NCI-H128 (cell line): ENCODE measurements at regions not wholly inside any gene's neighbourhood (a gene's known extent, or its start where the extent isn't known, plus 50 kb on each side); places are given as distances from the start of the nearest gene placed in this dataset.
"Not testable (repeated sequence)": the region's sequence is repeated elsewhere in the genome, so short reads cannot be mapped to it uniquely, and the experiment has no call there.

Experiments used
- DNase-seq: peaks from one replicate; lab custom pipeline; 2025; ENCODE audit not compliant: unreplicated experiment; lab: John Stamatoyannopoulos, UW

DNA sequence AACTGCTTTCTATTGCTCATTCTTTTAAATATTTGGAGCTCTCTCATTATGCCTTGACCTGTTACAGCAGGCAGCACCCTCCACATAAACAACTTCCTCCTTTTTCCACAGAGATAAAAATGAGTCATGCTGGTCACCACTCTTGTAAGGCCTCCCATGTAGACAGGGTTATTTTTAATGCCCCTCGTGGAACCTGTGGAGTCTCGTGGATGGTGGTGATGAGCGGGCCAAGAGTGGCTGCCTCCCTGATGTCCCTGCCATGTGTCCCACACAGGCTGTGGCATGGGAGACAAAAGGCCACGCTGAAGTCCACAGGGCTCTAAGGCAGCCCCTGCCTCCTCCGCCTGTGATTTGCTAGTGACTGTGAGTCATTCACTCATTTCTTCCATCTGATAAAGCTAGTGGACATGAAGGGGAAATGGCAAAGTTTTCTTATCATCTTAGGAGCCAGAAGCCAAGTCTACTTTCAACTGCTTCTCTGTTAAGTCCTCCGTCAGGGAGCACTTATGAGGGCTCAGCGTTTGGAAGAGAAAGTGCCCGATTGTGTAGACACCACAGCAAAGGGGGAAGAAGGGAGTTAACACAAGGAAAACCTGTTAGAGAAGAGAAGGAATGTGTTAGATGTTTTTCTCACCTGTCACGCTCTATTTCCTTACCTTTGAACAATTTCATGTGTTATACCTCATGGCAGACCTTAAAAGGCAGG lies 121.6 kb upstream of the FAT1 start:
- DNase-seq: no peak

DNA sequence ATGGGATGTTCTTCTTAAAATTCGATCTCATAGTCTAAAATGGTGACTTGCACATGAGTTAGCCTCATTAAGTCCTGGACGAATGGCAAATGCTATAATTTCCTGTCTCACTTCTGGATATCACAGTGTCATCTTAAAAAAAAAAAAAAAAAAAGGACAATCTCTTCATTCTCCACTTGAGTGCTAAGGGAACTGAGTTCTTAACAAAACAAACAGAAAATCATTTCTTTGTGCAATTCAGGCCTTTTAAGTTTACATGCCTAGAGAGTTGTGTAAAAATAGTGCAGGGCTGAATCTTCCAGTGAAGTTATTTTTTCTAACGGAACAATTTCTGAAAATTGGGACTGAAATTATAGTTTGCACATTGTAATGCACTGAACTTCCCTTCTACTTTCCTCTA lies 122.8 kb upstream of the FAT1 start:
- DNase-seq: no peak

DNA sequence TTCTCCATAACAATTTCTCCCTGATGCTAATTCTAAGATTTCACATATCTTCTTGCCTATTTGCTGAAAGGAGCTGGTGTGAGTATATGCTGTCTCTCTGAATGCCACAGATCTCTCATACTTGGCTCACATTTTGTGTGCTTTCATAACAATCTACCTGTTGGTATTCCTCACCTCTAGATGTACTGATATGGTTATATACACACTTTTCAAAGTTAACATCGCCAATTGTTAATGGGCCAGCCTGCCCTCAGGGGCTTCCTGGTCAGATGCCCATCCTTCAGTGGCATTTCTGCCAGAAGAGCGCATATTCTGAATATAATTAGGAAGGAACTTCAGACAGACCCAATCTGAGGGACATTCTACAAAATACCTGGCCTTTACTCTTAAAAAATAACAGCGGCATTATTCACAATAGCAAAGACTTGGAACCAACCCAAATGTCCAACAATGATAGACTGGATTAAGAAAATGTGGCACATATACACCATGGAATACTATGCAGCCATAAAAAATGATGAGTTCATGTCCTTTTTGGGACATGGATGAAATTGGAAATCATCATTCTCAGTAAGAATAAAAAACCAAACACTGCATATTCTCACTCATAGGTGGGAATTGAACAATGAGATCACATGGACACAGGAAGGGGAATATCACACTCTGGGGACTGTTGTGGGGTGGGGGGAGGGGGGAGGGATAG lies 123.9 kb upstream of the FAT1 start:
- not testable (repeated sequence) for DNase-seq

- no peak for DNase-seq
These were observed 124.8 kb upstream of the FAT1 start for GRCh38 chr4:186848437-186848836.

- no peak for DNase-seq
These were observed 127.8 kb upstream of the FAT1 start for GRCh38 chr4:186851291-186852072.

DNA sequence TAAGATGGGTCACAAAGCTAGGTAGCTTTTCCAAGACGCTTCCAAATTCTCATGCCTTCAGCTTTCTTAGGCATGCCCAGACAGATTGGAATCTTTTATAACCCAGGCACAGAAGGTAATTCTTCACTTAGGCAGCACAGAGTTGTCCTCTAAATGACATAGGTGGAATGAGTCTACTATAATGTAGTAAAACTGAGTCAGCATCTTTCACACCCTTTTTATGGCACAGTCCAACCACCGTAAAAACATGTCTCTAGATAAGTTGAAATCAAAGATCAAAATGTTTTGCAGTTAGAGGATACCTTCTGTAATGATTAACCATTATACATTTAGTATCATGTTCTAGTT lies 128.4 kb upstream of the FAT1 start:
- DNase-seq: no peak

GRCh38 chr4:186852964-186853391 lies 129.3 kb upstream of the FAT1 start:
- no peak for DNase-seq

DNA sequence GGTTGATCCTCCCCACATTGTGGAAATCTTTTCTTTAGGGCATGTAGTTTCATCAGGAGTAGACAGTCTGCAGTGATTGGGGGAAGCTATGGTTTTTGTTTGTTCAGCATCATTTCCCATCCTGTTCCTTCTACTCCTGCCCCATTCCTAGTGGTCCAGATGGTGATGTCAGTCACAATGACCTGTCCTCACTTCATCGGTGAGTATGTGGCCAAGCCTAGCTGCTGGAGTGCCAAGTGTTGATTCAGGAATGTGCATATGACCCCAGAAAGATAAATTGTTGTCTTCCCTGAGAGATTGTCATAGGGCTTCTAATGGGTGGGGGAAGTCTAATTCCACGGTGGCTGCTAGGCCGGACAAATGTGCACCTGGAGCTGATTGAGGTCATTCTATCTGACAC lies 130.6 kb upstream of the FAT1 start:
- DNase-seq: no peak

- DNase-seq: no peak
These were observed 131.5 kb upstream of the FAT1 start for GRCh38 chr4:186855111-186855510.

GRCh38 chr4:186857793-186858192 lies 134.1 kb upstream of the FAT1 start:
- no peak for DNase-seq

DNA sequence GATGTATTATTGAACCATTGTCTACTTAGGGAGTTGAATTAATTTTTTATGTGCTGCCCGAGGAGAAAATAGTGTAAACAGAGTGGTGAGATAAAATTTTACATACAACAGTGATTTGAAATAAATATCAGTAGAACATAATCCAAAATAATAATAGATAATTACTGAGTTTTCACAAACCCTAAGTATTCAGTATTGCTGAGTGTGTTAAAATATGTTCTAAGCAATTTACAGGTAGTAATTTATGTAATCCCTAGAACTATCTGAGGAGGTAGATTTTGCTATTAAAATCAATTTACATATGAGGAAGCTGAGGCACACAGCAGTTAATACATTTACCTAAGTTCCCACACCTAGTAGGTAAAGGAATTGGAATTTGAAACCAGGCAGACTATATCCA lies 134.7 kb upstream of the FAT1 start:
- no peak for DNase-seq

DNA sequence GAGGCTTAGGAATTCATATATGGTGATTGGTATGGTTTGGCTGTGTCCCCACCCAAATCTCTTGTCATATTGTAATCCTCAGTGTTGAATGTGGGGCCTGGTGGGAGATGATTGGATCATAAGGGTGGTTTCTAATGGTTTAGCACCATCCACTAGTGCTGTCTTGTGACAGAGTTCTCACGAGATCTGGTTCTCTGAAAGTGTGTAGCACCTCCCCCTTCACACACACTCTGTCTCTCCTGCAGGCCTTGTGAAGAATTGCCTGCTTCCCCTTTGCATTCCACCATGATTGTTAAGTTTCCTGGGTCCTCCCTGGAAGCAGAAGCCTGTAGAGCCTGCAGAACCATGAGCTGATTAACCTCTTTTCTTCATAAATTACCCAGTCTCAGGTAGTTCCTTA lies 135.8 kb upstream of the FAT1 start:
- no peak for DNase-seq

DNA sequence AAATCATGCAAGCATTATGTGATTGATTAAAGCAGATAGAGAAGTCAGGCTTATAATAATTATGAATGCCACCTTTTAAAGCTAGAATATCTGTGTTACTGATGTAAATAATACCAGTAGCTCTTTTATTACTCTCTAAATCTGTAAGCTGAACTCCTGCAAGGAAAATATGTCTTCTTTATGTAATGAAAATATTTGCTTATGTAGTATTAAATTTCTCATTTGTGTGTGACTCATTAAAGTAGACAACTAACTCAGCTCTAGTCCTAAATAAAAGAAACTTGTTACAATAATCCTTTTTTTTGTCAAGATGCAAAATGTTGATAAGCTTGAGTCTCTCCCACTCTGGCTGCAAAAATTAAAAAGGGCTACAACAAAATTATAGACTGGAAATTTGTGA lies 137.7 kb upstream of the FAT1 start:
- DNase-seq: no peak

DNA sequence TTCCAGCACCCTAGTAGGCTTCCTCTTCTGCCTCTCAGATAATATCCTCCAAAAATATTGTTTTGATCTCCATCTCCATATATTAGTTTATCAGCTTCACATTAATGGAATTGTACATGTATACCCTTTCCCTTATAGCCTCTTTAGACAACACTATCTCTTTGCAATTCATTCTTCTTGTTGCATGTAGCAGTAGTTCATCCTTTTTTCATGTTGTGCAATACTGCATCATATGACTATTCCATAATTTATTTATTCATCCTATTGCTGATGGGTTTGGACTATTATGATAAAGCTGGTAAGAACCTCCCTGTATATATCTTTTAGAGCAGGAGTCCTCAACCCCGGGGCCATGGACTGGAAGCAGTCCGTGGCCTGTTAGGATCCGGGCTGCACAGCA lies 148.2 kb upstream of the FAT1 start:
- no peak for DNase-seq

DNA sequence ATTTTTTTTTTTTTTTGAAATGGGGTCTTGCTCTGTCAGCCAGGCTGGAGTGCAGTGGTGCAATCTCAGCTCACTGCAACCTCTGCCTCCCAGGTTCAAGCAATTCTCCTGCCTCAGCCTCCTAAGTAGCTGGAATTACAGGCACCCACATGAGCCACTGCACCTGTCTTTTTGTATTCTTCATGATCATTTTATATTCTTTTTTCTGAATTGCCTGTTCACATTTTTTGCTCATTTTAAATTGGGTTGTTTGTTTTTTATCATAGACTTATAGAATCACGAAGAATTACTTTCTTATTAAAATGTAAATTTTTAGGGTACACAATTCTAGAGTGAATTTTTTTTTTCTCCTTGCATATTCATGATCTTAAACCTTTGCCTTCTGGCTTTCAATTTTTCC lies 149.4 kb upstream of the FAT1 start:
- DNase-seq: not testable (repeated sequence)

DNA sequence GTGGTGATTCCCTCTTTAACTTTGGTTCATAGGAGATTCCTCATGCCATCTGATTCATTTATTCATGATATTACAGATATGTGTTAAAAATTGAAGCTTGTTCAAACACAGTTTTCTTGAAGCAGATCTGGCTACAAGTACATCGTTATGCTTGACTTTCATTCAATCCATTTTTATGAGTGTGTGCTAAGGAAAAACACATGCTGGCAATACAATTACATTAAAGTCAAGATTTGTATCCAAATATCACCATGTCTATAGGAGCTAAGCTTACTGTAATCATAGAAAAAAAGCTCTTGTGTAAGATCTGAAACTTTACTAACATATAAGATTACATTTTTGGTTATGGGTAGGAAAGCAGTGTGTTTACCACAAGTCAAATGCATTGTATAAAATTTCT lies 151.8 kb upstream of the FAT1 start:
- DNase-seq: no peak

- DNase-seq: no peak
These were observed 153.4 kb upstream of the FAT1 start for GRCh38 chr4:186876961-186877626.

- DNase-seq: no peak
These were observed 154.6 kb upstream of the FAT1 start for GRCh38 chr4:186878203-186878776.

GRCh38 chr4:186881521-186882220 lies 158.0 kb upstream of the FAT1 start:
- no peak for DNase-seq

GRCh38 chr4:186882293-186882692 lies 158.6 kb upstream of the FAT1 start:
- no peak for DNase-seq

DNA sequence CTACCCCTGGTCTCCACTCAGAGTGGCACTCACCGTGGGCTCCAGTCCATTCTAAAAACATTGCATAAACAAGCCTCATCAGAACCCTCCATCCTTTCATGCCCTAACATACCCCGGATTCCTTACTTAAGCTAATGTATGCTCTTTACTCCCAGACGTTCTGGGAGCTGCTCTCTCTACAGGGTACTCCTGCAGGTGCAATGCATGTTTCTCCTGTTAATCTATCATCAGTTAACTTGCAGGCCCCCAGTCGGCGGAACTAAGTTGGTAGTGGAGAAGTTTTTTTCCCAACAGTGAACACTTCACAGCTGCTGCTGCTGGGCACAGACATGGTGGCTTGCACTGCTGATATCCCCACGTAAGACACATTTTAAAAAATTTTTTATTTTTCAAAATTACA lies 161.6 kb upstream of the FAT1 start:
- no peak for DNase-seq
